ENCODE measurements at regions not wholly inside any gene's neighbourhood (a gene's known extent, or its start where the extent isn't known, plus 50 kb on each side); places are given as distances from the start of the nearest gene placed in this dataset.

- TF ChIP-seq CTCF (IDR thresholded peaks at IDR 0.05; ENCODE audit: control extremely low read depth in 1 of 3, insufficient read depth in 1 of 3, low read depth in 1 of 3, low read length in 3 of 3): no peak
- TF ChIP-seq, protein P1, sequence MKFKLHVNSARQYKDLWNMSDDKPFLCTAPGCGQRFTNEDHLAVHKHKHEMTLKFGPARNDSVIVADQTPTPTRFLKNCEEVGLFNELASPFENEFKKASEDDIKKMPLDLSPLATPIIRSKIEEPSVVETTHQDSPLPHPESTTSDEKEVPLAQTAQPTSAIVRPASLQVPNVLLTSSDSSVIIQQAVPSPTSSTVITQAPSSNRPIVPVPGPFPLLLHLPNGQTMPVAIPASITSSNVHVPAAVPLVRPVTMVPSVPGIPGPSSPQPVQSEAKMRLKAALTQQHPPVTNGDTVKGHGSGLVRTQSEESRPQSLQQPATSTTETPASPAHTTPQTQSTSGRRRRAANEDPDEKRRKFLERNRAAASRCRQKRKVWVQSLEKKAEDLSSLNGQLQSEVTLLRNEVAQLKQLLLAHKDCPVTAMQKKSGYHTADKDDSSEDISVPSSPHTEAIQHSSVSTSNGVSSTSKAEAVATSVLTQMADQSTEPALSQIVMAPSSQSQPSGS (IDR thresholded peaks at IDR 0.05; ENCODE audit: low read length): no peak
- TF ChIP-seq SIRT6 (IDR thresholded peaks at IDR 0.05; ENCODE audit: low read length): no peak
- TF ChIP-seq, protein P2, sequence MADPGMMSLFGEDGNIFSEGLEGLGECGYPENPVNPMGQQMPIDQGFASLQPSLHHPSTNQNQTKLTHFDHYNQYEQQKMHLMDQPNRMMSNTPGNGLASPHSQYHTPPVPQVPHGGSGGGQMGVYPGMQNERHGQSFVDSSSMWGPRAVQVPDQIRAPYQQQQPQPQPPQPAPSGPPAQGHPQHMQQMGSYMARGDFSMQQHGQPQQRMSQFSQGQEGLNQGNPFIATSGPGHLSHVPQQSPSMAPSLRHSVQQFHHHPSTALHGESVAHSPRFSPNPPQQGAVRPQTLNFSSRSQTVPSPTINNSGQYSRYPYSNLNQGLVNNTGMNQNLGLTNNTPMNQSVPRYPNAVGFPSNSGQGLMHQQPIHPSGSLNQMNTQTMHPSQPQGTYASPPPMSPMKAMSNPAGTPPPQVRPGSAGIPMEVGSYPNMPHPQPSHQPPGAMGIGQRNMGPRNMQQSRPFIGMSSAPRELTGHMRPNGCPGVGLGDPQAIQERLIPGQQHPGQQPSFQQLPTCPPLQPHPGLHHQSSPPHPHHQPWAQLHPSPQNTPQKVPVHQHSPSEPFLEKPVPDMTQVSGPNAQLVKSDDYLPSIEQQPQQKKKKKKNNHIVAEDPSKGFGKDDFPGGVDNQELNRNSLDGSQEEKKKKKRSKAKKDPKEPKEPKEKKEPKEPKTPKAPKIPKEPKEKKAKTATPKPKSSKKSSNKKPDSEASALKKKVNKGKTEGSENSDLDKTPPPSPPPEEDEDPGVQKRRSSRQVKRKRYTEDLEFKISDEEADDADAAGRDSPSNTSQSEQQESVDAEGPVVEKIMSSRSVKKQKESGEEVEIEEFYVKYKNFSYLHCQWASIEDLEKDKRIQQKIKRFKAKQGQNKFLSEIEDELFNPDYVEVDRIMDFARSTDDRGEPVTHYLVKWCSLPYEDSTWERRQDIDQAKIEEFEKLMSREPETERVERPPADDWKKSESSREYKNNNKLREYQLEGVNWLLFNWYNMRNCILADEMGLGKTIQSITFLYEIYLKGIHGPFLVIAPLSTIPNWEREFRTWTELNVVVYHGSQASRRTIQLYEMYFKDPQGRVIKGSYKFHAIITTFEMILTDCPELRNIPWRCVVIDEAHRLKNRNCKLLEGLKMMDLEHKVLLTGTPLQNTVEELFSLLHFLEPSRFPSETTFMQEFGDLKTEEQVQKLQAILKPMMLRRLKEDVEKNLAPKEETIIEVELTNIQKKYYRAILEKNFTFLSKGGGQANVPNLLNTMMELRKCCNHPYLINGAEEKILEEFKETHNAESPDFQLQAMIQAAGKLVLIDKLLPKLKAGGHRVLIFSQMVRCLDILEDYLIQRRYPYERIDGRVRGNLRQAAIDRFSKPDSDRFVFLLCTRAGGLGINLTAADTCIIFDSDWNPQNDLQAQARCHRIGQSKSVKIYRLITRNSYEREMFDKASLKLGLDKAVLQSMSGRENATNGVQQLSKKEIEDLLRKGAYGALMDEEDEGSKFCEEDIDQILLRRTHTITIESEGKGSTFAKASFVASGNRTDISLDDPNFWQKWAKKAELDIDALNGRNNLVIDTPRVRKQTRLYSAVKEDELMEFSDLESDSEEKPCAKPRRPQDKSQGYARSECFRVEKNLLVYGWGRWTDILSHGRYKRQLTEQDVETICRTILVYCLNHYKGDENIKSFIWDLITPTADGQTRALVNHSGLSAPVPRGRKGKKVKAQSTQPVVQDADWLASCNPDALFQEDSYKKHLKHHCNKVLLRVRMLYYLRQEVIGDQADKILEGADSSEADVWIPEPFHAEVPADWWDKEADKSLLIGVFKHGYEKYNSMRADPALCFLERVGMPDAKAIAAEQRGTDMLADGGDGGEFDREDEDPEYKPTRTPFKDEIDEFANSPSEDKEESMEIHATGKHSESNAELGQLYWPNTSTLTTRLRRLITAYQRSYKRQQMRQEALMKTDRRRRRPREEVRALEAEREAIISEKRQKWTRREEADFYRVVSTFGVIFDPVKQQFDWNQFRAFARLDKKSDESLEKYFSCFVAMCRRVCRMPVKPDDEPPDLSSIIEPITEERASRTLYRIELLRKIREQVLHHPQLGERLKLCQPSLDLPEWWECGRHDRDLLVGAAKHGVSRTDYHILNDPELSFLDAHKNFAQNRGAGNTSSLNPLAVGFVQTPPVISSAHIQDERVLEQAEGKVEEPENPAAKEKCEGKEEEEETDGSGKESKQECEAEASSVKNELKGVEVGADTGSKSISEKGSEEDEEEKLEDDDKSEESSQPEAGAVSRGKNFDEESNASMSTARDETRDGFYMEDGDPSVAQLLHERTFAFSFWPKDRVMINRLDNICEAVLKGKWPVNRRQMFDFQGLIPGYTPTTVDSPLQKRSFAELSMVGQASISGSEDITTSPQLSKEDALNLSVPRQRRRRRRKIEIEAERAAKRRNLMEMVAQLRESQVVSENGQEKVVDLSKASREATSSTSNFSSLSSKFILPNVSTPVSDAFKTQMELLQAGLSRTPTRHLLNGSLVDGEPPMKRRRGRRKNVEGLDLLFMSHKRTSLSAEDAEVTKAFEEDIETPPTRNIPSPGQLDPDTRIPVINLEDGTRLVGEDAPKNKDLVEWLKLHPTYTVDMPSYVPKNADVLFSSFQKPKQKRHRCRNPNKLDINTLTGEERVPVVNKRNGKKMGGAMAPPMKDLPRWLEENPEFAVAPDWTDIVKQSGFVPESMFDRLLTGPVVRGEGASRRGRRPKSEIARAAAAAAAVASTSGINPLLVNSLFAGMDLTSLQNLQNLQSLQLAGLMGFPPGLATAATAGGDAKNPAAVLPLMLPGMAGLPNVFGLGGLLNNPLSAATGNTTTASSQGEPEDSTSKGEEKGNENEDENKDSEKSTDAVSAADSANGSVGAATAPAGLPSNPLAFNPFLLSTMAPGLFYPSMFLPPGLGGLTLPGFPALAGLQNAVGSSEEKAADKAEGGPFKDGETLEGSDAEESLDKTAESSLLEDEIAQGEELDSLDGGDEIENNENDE (IDR thresholded peaks at IDR 0.05; ENCODE audit: insufficient replicate concordance, low read length): no peak
- TF ChIP-seq SIN3A (conservative IDR thresholded peaks at IDR 0.05 in 1 of 2, IDR thresholded peaks at IDR 0.05 in 1 of 2; ENCODE audit: low read depth in 1 of 2, low read length in 2 of 2): no peak
Measured at GRCh38 chr6:91678679-91679446, 1092.0 kb upstream of the MAP3K7 start.

Measured in H1 (cell line).